HCT116 (cell line): ENCODE measurements at regions not wholly inside any gene's neighbourhood (a gene's known extent, or its start where the extent isn't known, plus 50 kb on each side); places are given as distances from the start of the nearest gene placed in this dataset.

Experiments used
- ATAC-seq: fragments of 200-7000 bp; cut with Tn5 transposase; 2 replicates; pipeline ENCODE4 v1.9.1; 2020; ENCODE audit warnings: mild to moderate bottlenecking, moderate library complexity
- BruUV-seq: library from RNA; stranded (reverse); fragments of 400-500 nt; replicated peaks from 2 replicates; lab custom pipeline; 2021; lab: Mats Ljungman, UMichigan
- CTCF ChIA-PET: fragments of 300-600 bp; sonication (Branson Sonifier 250); formaldehyde crosslinking; loops from one replicate; lab custom pipeline; 2021; ENCODE audit warnings: antibody characterized with exemption; lab: Charles Lee
- POLR2A ChIA-PET: fragments of 300-600, 350-600 bp; sonication (Branson Sonifier 250); formaldehyde crosslinking; loops from one replicate; lab custom pipeline; 2021; ENCODE audit warnings: antibody characterized with exemption; lab: Charles Lee
- RAD21 ChIA-PET, 2 experiments: fragments of 300-600 bp; sonication (Branson Sonifier 250); formaldehyde crosslinking; loops; one replicate each; lab custom pipeline; 2023; ENCODE audit warnings: low total read pairs in 2 of 2; ENCODE audit not compliant: uncharacterized antibody in 2 of 2, unreplicated experiment in 2 of 2, low non-redundant PET in 1 of 2; lab: Charles Lee
- DNase-seq: peaks from one replicate; pipeline ENCODE4 v3.0.0-alpha.2; 2010; ENCODE audit warnings: low read depth, low spot score
- H2AFZ ChIP-seq: fragments of 200-600 bp; shearing (Covaris generic), sonication (generic); 2 replicates; pipeline ENCODE4 v1.6.1; 2017; ENCODE audit warnings: low read depth, mixed run types, mixed read lengths, antibody characterized with exemption, low read length; ENCODE audit not compliant: poor library complexity, severe bottlenecking
- H3K27ac ChIP-seq: 2 replicates; pipeline ENCODE4 v1.5.1; 2012; ENCODE audit warnings: low read depth, low read length
- H3K27me3 ChIP-seq: fragments of 200-600 bp; sonication (generic); 2 replicates; pipeline ENCODE4 v1.6.1; 2016; ENCODE audit warnings: mixed run types, low read length, mixed read lengths; ENCODE audit not compliant: insufficient read depth
- H3K36me3 ChIP-seq, 2 experiments: fragments of 200-500 bp in 1 of 2; fragments of 200-600 bp in 1 of 2; sonication (Bioruptor generic) in 1 of 2; sonication (generic) in 1 of 2; 2 replicates each; pipeline versions ENCODE4 v1.5.1 to v1.6.1; 2014 to 2016; ENCODE audit warnings: low read length in 2 of 2, inconsistent platforms in 1 of 2, mixed read lengths in 1 of 2, mixed run types in 1 of 2; ENCODE audit not compliant: insufficient read depth in 2 of 2, control insufficient read depth in 1 of 2
- H3K4me1 ChIP-seq, 2 experiments: fragments of 200-600 bp in 1 of 2; sonication (generic) in 1 of 2; 2 replicates each; pipeline versions ENCODE4 v1.5.1 to v1.6.1; 2012 to 2017; ENCODE audit warnings: low read length in 2 of 2, inconsistent platforms in 1 of 2, mild to moderate bottlenecking in 1 of 2, mixed read lengths in 1 of 2, mixed run types in 1 of 2, moderate library complexity in 1 of 2; ENCODE audit not compliant: insufficient read depth in 2 of 2, control insufficient read depth in 1 of 2
- H3K4me2 ChIP-seq: fragments of 200-600 bp; sonication (generic); 2 replicates; pipeline ENCODE4 v1.6.1; 2017; ENCODE audit warnings: mixed run types, low read length, mixed read lengths
- H3K4me3 ChIP-seq, 2 experiments: fragments of 200-600 bp in 1 of 2; sonication (generic) in 1 of 2; replicated peaks in 1 of 2; 2 replicates each; pipeline ENCODE4 v1.5.1; 2011 to 2016; ENCODE audit warnings: low read length in 2 of 2, control low read depth in 1 of 2, low read depth in 1 of 2, mild to moderate bottlenecking in 1 of 2, mixed read lengths in 1 of 2, mixed run types in 1 of 2
- H3K79me2 ChIP-seq: fragments of 200-600 bp; sonication (generic); 2 replicates; pipeline ENCODE4 v1.6.1; 2017; ENCODE audit warnings: mild to moderate bottlenecking, mixed run types, low read length, moderate library complexity, mixed read lengths; ENCODE audit not compliant: insufficient read depth
- H3K9ac ChIP-seq: fragments of 200-600 bp; sonication (generic); 2 replicates; pipeline ENCODE4 v1.6.1; 2016; ENCODE audit warnings: low read length, mixed read lengths
- H3K9me2 ChIP-seq: fragments of 200-600 bp; sonication (generic), shearing (Covaris generic); 2 replicates; pipeline ENCODE4 v1.6.1; 2017; ENCODE audit warnings: mixed run types, mild to moderate bottlenecking, moderate library complexity; ENCODE audit not compliant: insufficient read depth
- H3K9me3 ChIP-seq, 2 experiments: fragments of 200-500 bp in 1 of 2; fragments of 200-600 bp in 1 of 2; sonication (Bioruptor generic) in 1 of 2; sonication (generic) in 1 of 2; 2 replicates each; pipeline ENCODE4 v1.6.1; 2014 to 2017; ENCODE audit warnings: low read length in 2 of 2, mixed read lengths in 2 of 2, inconsistent platforms in 1 of 2, low read depth in 1 of 2, mild to moderate bottlenecking in 1 of 2, mixed run types in 1 of 2, moderate library complexity in 1 of 2; ENCODE audit not compliant: control insufficient read depth in 1 of 2, insufficient read depth in 1 of 2
- H4K20me1 ChIP-seq: fragments of 200-600 bp; sonication (generic), shearing (Covaris generic); 2 replicates; pipeline ENCODE4 v1.6.1; 2017; ENCODE audit warnings: mixed run types, mild to moderate bottlenecking, moderate library complexity; ENCODE audit not compliant: insufficient read depth
- CBX3 ChIP-seq: IDR thresholded peaks from 2 replicates; pipeline ENCODE4 v1.6.1; 2012; ENCODE audit warnings: low read depth
- CEBPB ChIP-seq: IDR thresholded peaks from 2 replicates; pipeline ENCODE4 v1.6.1; 2012; ENCODE audit warnings: low read depth
- CTCF ChIP-seq, 3 experiments: fragments of 200-600 bp in 1 of 3; sonication (generic) in 1 of 3; IDR thresholded peaks in 2 of 3; conservative IDR thresholded peaks in 1 of 3; 2 replicates each; pipeline ENCODE4 v1.5.1; 2012 to 2017; ENCODE audit warnings: low read depth in 2 of 3, low read length in 2 of 3, antibody characterized with exemption in 1 of 3, borderline replicate concordance in 1 of 3, control low read depth in 1 of 3, mild to moderate bottlenecking in 1 of 3, mixed read lengths in 1 of 3, mixed run types in 1 of 3, moderate library complexity in 1 of 3; ENCODE audit not compliant: insufficient read depth in 1 of 3
- ELF1 ChIP-seq: IDR thresholded peaks from 2 replicates; pipeline ENCODE4 v1.6.1; 2012; ENCODE audit warnings: low read depth, borderline replicate concordance
- EZH2 ChIP-seq: fragments of 200-600 bp; sonication (generic); IDR thresholded peaks from 2 replicates; pipeline ENCODE4 v1.6.1; 2017; ENCODE audit warnings: antibody characterized with exemption, mixed run types
- EZH2phosphoT487 ChIP-seq: fragments of 200-600 bp; IDR thresholded peaks from 2 replicates; pipeline ENCODE4 v1.6.1; 2018; ENCODE audit warnings: antibody characterized with exemption, borderline replicate concordance
- FOSL1 ChIP-seq: IDR thresholded peaks from 2 replicates; pipeline ENCODE4 v1.6.1; 2012; ENCODE audit warnings: low read depth
- JUND ChIP-seq: IDR thresholded peaks from 2 replicates; pipeline ENCODE4 v1.6.1; 2012
- MAX ChIP-seq: IDR thresholded peaks from 2 replicates; pipeline ENCODE4 v1.6.1; 2012
- POLR2A ChIP-seq: IDR thresholded peaks from 2 replicates; pipeline ENCODE4 v1.7.0; 2011; ENCODE audit warnings: borderline replicate concordance; ENCODE audit not compliant: insufficient read depth, insufficient read length; ENCODE audit errors: extremely low read depth
- POLR2AphosphoS5 ChIP-seq: IDR thresholded peaks from 2 replicates; pipeline ENCODE4 v1.6.1; 2011; ENCODE audit warnings: mild to moderate bottlenecking, low read depth, low read length, moderate library complexity
- RAD21 ChIP-seq: IDR thresholded peaks from 2 replicates; pipeline ENCODE4 v1.6.1; 2012; ENCODE audit warnings: low read depth, mild to moderate bottlenecking
- REST ChIP-seq: IDR thresholded peaks from 2 replicates; pipeline ENCODE4 v1.6.1; 2012; ENCODE audit warnings: low read depth
- SP1 ChIP-seq: IDR thresholded peaks from 2 replicates; pipeline ENCODE4 v1.6.1; 2012; ENCODE audit warnings: low read depth
- TCF7L2 ChIP-seq: IDR thresholded peaks from 2 replicates; pipeline ENCODE4 v1.7.0; 2011; ENCODE audit warnings: borderline replicate concordance, inconsistent platforms; ENCODE audit not compliant: insufficient read depth, insufficient read length; ENCODE audit errors: extremely low read depth
- YY1 ChIP-seq: IDR thresholded peaks from 2 replicates; pipeline ENCODE4 v1.6.1; 2011; ENCODE audit warnings: low read length, low read depth, moderate library complexity, mild to moderate bottlenecking; ENCODE audit not compliant: insufficient replicate concordance; ENCODE audit errors: extremely low read depth
- ZBTB33 ChIP-seq: IDR thresholded peaks from 2 replicates; pipeline ENCODE4 v1.6.1; 2011; ENCODE audit warnings: mild to moderate bottlenecking, low read length, moderate library complexity; ENCODE audit not compliant: insufficient replicate concordance; ENCODE audit errors: extremely low read depth
- ZNF274 ChIP-seq: fragments of 200-500 bp; sonication (Bioruptor generic); IDR thresholded peaks from 2 replicates; pipeline ENCODE4 v1.6.1; 2014; ENCODE audit warnings: mild to moderate bottlenecking, low read depth, low read length, inconsistent platforms
- intact Hi-C: fragments of 100-400 bp; cut with micrococcal nuclease; formaldehyde crosslinking; loops from 2 replicates; pipeline ENCODE4 v1.10.0; 2022

- ChIA-PET RAD21 (no interaction called here), CTCF (no interaction called here), POLR2A (no interaction called here)
- Histone ChIP-seq H3K79me2 (no peaks in the 10 kb centered on the region), H3K4me2 (no peak overlapping the region), H3K36me3 (no peaks in the 10 kb centered on the region), H3K27ac (no peak overlapping the region), H4K20me1 (no peaks in the 10 kb centered on the region), H3K27me3 (no peaks in the 10 kb centered on the region), H3K4me1 (no peaks in the 10 kb centered on the region), H3K9me3 (no peaks in the 10 kb centered on the region), H3K9ac (no peak overlapping the region), H3K4me3 (no peak overlapping the region), H3K9me2 (no peaks in the 10 kb centered on the region), H2AFZ (no peak overlapping the region)
- intact Hi-C loops = no loop called here
- no TSS peak for BruUV-seq
- DNase-seq (no peak), ATAC-seq (no peak)
- TF ChIP-seq YY1 = no peak
- no peak for TF ChIP-seq ZNF274
- TF ChIP-seq SP1 = no peak
- no peak for TF ChIP-seq ZBTB33
- no peak for TF ChIP-seq CEBPB
- no peak for TF ChIP-seq POLR2A
- no peak for TF ChIP-seq CTCF (IDR thresholded peaks at IDR 0.05 in 2 of 3, conservative IDR thresholded peaks at IDR 0.05 in 1 of 3; ENCODE audit: borderline replicate concordance in 1 of 3, insufficient read depth in 1 of 3, low read depth in 2 of 3, low read length in 2 of 3)
- no peak for TF ChIP-seq FOSL1
- TF ChIP-seq JUND = no peak
- TF ChIP-seq MAX = no peak
- no peak for TF ChIP-seq ELF1
- no peak for TF ChIP-seq TCF7L2
- TF ChIP-seq POLR2AphosphoS5 = no peak
- no peak for TF ChIP-seq REST
- TF ChIP-seq EZH2phosphoT487 = no peak
- no peak for TF ChIP-seq CBX3
- no peak for TF ChIP-seq EZH2
- TF ChIP-seq RAD21 = no peak
These were observed 142.4 kb downstream of the ANXA5 start for GRCh38 chr4:121554382-121554781.
